ENCODE measurements at regions not wholly inside any gene's neighbourhood (a gene's known extent, or its start where the extent isn't known, plus 50 kb on each side); places are given as distances from the start of the nearest gene placed in this dataset.

GRCh38 chr9:85213650-85214607, 527.8 kb downstream of the AGTPBP1 start:
- TF ChIP-seq, protein P1, sequence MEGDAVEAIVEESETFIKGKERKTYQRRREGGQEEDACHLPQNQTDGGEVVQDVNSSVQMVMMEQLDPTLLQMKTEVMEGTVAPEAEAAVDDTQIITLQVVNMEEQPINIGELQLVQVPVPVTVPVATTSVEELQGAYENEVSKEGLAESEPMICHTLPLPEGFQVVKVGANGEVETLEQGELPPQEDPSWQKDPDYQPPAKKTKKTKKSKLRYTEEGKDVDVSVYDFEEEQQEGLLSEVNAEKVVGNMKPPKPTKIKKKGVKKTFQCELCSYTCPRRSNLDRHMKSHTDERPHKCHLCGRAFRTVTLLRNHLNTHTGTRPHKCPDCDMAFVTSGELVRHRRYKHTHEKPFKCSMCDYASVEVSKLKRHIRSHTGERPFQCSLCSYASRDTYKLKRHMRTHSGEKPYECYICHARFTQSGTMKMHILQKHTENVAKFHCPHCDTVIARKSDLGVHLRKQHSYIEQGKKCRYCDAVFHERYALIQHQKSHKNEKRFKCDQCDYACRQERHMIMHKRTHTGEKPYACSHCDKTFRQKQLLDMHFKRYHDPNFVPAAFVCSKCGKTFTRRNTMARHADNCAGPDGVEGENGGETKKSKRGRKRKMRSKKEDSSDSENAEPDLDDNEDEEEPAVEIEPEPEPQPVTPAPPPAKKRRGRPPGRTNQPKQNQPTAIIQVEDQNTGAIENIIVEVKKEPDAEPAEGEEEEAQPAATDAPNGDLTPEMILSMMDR (IDR thresholded peaks at IDR 0.05; ENCODE audit: insufficient read depth, low read length, poor library complexity, severe bottlenecking), result no peak
- no peak for TF ChIP-seq EZH2phosphoT487 (conservative IDR thresholded peaks at IDR 0.05; ENCODE audit: low read length)
